ENCODE measurements at regions not wholly inside any gene's neighbourhood (a gene's known extent, or its start where the extent isn't known, plus 50 kb on each side); places are given as distances from the start of the nearest gene placed in this dataset.

- ChIA-PET POLR2A (interaction anchor here (1.6 to 1.9 kb wide), 4 partner anchors 10 to 104 kb away, joined by 5 to 7 read pairs (median 6); partner anchors contain the start of gene HSPA2), CTCF (interaction anchor here (0.7 to 2.5 kb wide), 2 partner anchors 8 to 88 kb away, joined by 3 to 10 read pairs; no protein-coding TSS in a partner anchor)
- no peak for TF ChIP-seq CTCF (IDR thresholded peaks at IDR 0.05; ENCODE audit: unreplicated experiment)
- H3K4me1 Mint-ChIP-seq (ENCODE audit: insufficient read depth, unreplicated experiment) = peaks cover 22% of the 10 kb centered on the region
- no peaks in the 10 kb centered on the region for H3K9me3 Mint-ChIP-seq (ENCODE audit: unreplicated experiment)
- DNase-seq (ENCODE audit: unreplicated experiment) = no peak
- BruUV-seq (replicated peaks) = no TSS peak
- H3K4me3 Mint-ChIP-seq (ENCODE audit: unreplicated experiment) = no peak overlapping the region
- no peaks in the 10 kb centered on the region for H3K27me3 Mint-ChIP-seq (ENCODE audit: insufficient read depth, unreplicated experiment)
- H3K36me3 Mint-ChIP-seq (ENCODE audit: insufficient read depth, unreplicated experiment) = no peaks in the 10 kb centered on the region
- intact Hi-C loops (cut with micrococcal nuclease) = no loop called here
- H3K27ac Mint-ChIP-seq (ENCODE audit: low read depth, unreplicated experiment) = peak overlapping the region; percentile 22
Observed at GRCh38 chr14:64644629-64645028, 59.6 kb upstream of the PLEKHG3 start.

DNA sequence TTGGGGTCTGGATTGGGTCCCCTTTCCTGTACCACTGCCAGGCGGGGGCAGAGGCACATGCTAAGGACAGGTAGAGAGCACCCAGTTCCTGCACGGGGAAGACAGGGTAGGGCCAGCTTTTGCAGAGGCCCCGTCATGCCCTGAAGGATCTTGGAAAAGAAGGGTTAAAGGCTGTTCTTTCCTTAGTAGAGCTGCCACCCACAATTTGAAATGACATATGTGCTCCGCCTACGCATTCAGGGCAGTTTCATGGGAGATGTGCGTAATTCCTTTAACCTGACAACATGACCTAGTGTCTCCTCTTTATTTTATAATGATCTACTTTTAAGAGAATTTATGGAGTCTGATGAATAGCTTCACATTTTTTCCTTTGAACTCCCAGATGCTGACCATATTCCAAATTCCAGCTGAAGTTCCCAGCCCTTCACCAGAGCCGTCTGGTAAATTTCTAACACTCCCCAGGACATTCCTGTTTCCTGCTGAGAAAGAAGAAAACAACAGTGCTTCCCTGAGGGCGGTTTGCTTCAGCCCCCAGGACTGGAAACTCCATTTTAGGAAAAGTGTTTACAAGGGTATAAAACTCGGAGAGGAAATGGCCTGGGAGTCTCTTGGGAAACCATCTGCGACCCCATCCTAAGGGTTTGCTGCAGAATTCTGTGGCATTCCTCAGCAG lies 58.9 kb upstream of the PLEKHG3 start:
- H3K36me3 Mint-ChIP-seq (ENCODE audit: insufficient read depth, unreplicated experiment) = no peaks in the 10 kb centered on the region
- peak; percentile 74 for DNase-seq (ENCODE audit: unreplicated experiment)
- CTCF ChIA-PET = interaction anchor here (0.6 to 2.5 kb wide), 5 partner anchors 9 to 116 kb away, joined by 3 to 10 read pairs (median 3); partner anchors contain the start of gene HSPA2
- intact Hi-C loops (cut with micrococcal nuclease) = no loop called here
- no peak for TF ChIP-seq CTCF (IDR thresholded peaks at IDR 0.05; ENCODE audit: unreplicated experiment)
- H3K27ac Mint-ChIP-seq (ENCODE audit: low read depth, unreplicated experiment) = peak overlapping the region; percentile 22
- BruUV-seq (replicated peaks) = no TSS peak
- no peaks in the 10 kb centered on the region for H3K9me3 Mint-ChIP-seq (ENCODE audit: unreplicated experiment)
- H3K4me3 Mint-ChIP-seq (ENCODE audit: unreplicated experiment) = no peak overlapping the region
- no peaks in the 10 kb centered on the region for H3K27me3 Mint-ChIP-seq (ENCODE audit: insufficient read depth, unreplicated experiment)
- POLR2A ChIA-PET = interaction anchor here (0.6 to 1.9 kb wide), 6 partner anchors 9 to 142 kb away, joined by 3 to 7 read pairs (median 4); partner anchors contain the start of genes HSPA2 and ZBTB25
- peaks cover 27% of the 10 kb centered on the region for H3K4me1 Mint-ChIP-seq (ENCODE audit: insufficient read depth, unreplicated experiment)

DNA sequence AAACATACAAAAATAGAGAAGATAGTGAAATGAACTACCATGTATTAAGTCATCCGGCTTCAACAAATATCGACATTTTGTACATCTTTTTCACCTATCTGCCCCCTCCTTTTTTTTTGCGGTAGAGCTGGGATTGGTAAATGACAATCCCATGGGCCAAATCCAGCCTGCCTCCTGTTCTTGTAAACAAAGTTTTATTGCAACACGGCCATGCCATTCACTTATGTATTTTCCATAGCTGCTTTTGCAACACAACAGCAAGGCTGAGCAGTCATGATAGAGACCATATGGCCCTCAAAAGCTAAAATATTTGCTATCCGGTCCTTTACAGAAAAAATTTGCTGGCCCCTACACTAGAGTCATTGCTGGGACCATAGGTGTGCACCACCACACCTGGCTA lies 58.1 kb upstream of the PLEKHG3 start:
- no peak overlapping the region for H3K4me3 Mint-ChIP-seq (ENCODE audit: unreplicated experiment)
- H3K27ac Mint-ChIP-seq (ENCODE audit: low read depth, unreplicated experiment) = no peak overlapping the region
- BruUV-seq (replicated peaks) = no TSS peak
- DNase-seq (ENCODE audit: unreplicated experiment) = peak; percentile 60
- peaks cover 27% of the 10 kb centered on the region for H3K4me1 Mint-ChIP-seq (ENCODE audit: insufficient read depth, unreplicated experiment)
- no peaks in the 10 kb centered on the region for H3K27me3 Mint-ChIP-seq (ENCODE audit: insufficient read depth, unreplicated experiment)
- no peaks in the 10 kb centered on the region for H3K36me3 Mint-ChIP-seq (ENCODE audit: insufficient read depth, unreplicated experiment)
- CTCF ChIA-PET = interaction anchor here (1.3 to 2.5 kb wide), 2 partner anchors 9 to 106 kb away, joined by 4 to 10 read pairs; partner anchors contain the start of gene HSPA2
- H3K9me3 Mint-ChIP-seq (ENCODE audit: unreplicated experiment) = no peaks in the 10 kb centered on the region
- no peak for TF ChIP-seq CTCF (IDR thresholded peaks at IDR 0.05; ENCODE audit: unreplicated experiment)
- POLR2A ChIA-PET = interaction anchor here (0.6 to 1.9 kb wide), 5 partner anchors 8 to 142 kb away, joined by 3 to 7 read pairs (median 3); partner anchors contain the start of genes HSPA2 and ZBTB25
- intact Hi-C loops (cut with micrococcal nuclease) = no loop called here

DNA sequence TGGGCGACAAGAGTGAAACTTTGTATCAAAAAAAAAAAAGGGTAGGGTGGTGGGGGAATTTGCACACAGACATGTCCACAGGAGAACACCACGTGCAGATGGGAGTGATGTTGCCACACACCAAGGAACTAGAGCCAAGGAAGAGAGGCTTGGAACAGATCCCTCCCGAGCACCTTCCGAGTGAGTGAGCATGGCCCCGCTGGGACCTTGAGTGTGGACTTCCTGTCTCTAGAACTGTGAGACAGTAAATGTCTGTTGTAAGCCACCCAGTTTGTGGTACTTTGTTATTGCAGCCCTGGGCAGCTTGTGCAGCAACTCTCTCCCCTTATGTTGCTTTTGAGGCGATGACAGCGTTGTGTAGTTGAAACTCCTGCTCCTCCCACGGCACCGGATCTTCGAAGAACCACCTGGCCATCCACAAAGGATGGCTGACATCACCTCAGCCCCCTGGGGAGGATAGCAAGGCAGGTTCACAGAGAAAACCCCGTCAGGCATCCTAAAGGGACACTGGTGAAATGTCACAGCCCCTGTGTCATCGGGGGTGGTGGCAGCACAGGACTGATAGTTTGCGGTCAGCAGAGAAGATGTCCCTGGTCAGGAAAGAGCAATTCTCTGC lies 54.7 kb upstream of the PLEKHG3 start:
- ChIA-PET POLR2A (no interaction called here), CTCF (interaction anchor here (2.1 kb wide), 1 partner anchor 13 kb away, joined by 8 read pairs; no protein-coding TSS in a partner anchor)
- no peak overlapping the region for H3K4me3 Mint-ChIP-seq (ENCODE audit: unreplicated experiment)
- no peaks in the 10 kb centered on the region for H3K27me3 Mint-ChIP-seq (ENCODE audit: insufficient read depth, unreplicated experiment)
- intact Hi-C loops (cut with micrococcal nuclease) = no loop called here
- peaks cover 40% of the 10 kb centered on the region for H3K4me1 Mint-ChIP-seq (ENCODE audit: insufficient read depth, unreplicated experiment)
- DNase-seq (ENCODE audit: unreplicated experiment) = peak; percentile 86
- no peaks in the 10 kb centered on the region for H3K36me3 Mint-ChIP-seq (ENCODE audit: insufficient read depth, unreplicated experiment)
- BruUV-seq (replicated peaks) = no TSS peak
- TF ChIP-seq CTCF (IDR thresholded peaks at IDR 0.05; ENCODE audit: unreplicated experiment) = no peak
- no peaks in the 10 kb centered on the region for H3K9me3 Mint-ChIP-seq (ENCODE audit: unreplicated experiment)
- H3K27ac Mint-ChIP-seq (ENCODE audit: low read depth, unreplicated experiment) = peak overlapping the region; percentile 30
